ENCODE measurements at regions not wholly inside any gene's neighbourhood (a gene's known extent, or its start where the extent isn't known, plus 50 kb on each side); places are given as distances from the start of the nearest gene placed in this dataset.

GRCh38 chr7:153920126-153920525 lies 132.1 kb upstream of the DPP6 start:
- H3K4me1 Mint-ChIP-seq: no peaks in the 10 kb centered on the region
- ATAC-seq: no peak
- no peak for DNase-seq (ENCODE audit: low spot score)
- no peak overlapping the region for H3K4me3 Mint-ChIP-seq
- ChIA-PET CTCF (no interaction called here), POLR2A (no interaction called here)
- H3K36me3 Mint-ChIP-seq: peaks cover 69% of the 10 kb centered on the region
- peaks cover 73% of the 10 kb centered on the region for H3K9me3 Mint-ChIP-seq
- no peak overlapping the region for H3K27ac Mint-ChIP-seq
- peaks cover 5% of the 10 kb centered on the region for H3K27me3 Mint-ChIP-seq (ENCODE audit: low read depth)
- TF ChIP-seq PRRX2 (CRISPR knock-in tag; IDR thresholded peaks at IDR 0.05) (no peak), FOXP1 (CRISPR knock-in tag; IDR thresholded peaks at IDR 0.05; ENCODE audit: borderline replicate concordance) (no peak), ATF1 (CRISPR knock-in tag; IDR thresholded peaks at IDR 0.05) (no peak), ZNF396 (CRISPR knock-in tag; IDR thresholded peaks at IDR 0.05; ENCODE audit: borderline replicate concordance) (no peak), NFE2L1 (CRISPR knock-in tag; IDR thresholded peaks at IDR 0.05) (no peak), STAT6 (CRISPR knock-in tag; conservative IDR thresholded peaks at IDR 0.05; ENCODE audit: low read depth) (no peak), OVOL2 (CRISPR knock-in tag; IDR thresholded peaks at IDR 0.05; ENCODE audit: borderline replicate concordance) (no peak), MLX (CRISPR knock-in tag; IDR thresholded peaks at IDR 0.05) (no peak), KAT7 (CRISPR knock-in tag; IDR thresholded peaks at IDR 0.05; ENCODE audit: borderline replicate concordance) (no peak), SOX15 (CRISPR knock-in tag; IDR thresholded peaks at IDR 0.05) (no peak), IRF2 (CRISPR knock-in tag; IDR thresholded peaks at IDR 0.05; ENCODE audit: borderline replicate concordance, low read depth) (no peak), NFATC4 (CRISPR knock-in tag; IDR thresholded peaks at IDR 0.05) (no peak), HMGXB4 (CRISPR knock-in tag; IDR thresholded peaks at IDR 0.05) (no peak), ERG (CRISPR knock-in tag; IDR thresholded peaks at IDR 0.05) (no peak), NFYB (CRISPR knock-in tag; conservative IDR thresholded peaks at IDR 0.05; ENCODE audit: low read depth) (no peak), PRDM15 (CRISPR knock-in tag; IDR thresholded peaks at IDR 0.05) (no peak), ZNF671 (CRISPR knock-in tag; IDR thresholded peaks at IDR 0.05) (no peak)

- H3K36me3 Mint-ChIP-seq: peaks cover 71% of the 10 kb centered on the region
- DNase-seq (ENCODE audit: low spot score) (no peak), ATAC-seq (no peak)
- CTCF ChIA-PET: no interaction called here
- H3K9me3 Mint-ChIP-seq: peaks cover 75% of the 10 kb centered on the region
- POLR2A ChIA-PET: no interaction called here
- peaks cover 7% of the 10 kb centered on the region for H3K27me3 Mint-ChIP-seq (ENCODE audit: low read depth)
- no peak overlapping the region for H3K4me3 Mint-ChIP-seq
- H3K4me1 Mint-ChIP-seq: no peaks in the 10 kb centered on the region
- no peak overlapping the region for H3K27ac Mint-ChIP-seq
- TF ChIP-seq ETV6 (CRISPR knock-in tag; IDR thresholded peaks at IDR 0.05) (no peak), ATF3 (CRISPR knock-in tag; conservative IDR thresholded peaks at IDR 0.05) (no peak), CTCF (IDR thresholded peaks at IDR 0.05) (no peak), SMAD4 (CRISPR knock-in tag; IDR thresholded peaks at IDR 0.05) (no peak), E2F5 (CRISPR knock-in tag; IDR thresholded peaks at IDR 0.05) (no peak), SP1 (CRISPR knock-in tag; conservative IDR thresholded peaks at IDR 0.05) (no peak), MAX (CRISPR knock-in tag; IDR thresholded peaks at IDR 0.05) (no peak), ATF1 (CRISPR knock-in tag; IDR thresholded peaks at IDR 0.05) (no peak)
These were observed 131.3 kb upstream of the DPP6 start for GRCh38 chr7:153920897-153921296.

All from WTC11 (cell line).